GM21381 (cell line): ENCODE measurements at regions not wholly inside any gene's neighbourhood (a gene's known extent, or its start where the extent isn't known, plus 50 kb on each side); places are given as distances from the start of the nearest gene placed in this dataset.
"Not testable (repeated sequence)": the region's sequence is repeated elsewhere in the genome, so short reads cannot be mapped to it uniquely, and the experiment has no call there.

Experiments used
- ATAC-seq: cut with Tn5 transposase; IDR thresholded peaks from one replicate; pipeline ENCODE4 v1.9.1; 2021; ENCODE audit warnings: mild to moderate bottlenecking, moderate library complexity; ENCODE audit not compliant: unreplicated experiment

GRCh38 chr1:199184180-199184579, 545.3 kb downstream of the PTPRC start:
- ATAC-seq = no peak

GRCh38 chr1:199194862-199195261, 556.0 kb downstream of the PTPRC start:
- no peak for ATAC-seq

- no peak for ATAC-seq
Observed at GRCh38 chr1:199197695-199198094, 558.9 kb downstream of the PTPRC start.

DNA sequence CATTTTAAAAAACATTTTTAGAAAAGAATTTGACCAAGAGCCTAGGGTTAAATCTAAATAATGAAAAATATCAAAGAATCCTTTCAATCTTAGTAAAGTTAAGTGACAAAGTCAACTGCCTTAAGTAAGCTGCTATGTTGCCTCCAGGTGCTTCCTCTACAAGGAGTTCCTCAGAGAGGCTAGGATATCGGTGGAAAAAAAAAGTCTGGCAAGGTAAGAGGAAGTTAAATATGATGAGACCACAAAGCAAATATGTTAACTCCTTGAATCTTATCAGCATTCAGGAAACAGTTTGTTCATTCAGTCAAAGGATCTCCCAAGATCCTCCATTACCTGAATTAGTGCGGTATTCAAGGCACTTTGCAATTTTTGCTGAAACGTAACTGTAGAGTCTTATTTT, 563.5 kb downstream of the PTPRC start:
- ATAC-seq = no peak

- ATAC-seq = no peak
Observed at GRCh38 chr1:199204231-199204630, 565.4 kb downstream of the PTPRC start.

DNA sequence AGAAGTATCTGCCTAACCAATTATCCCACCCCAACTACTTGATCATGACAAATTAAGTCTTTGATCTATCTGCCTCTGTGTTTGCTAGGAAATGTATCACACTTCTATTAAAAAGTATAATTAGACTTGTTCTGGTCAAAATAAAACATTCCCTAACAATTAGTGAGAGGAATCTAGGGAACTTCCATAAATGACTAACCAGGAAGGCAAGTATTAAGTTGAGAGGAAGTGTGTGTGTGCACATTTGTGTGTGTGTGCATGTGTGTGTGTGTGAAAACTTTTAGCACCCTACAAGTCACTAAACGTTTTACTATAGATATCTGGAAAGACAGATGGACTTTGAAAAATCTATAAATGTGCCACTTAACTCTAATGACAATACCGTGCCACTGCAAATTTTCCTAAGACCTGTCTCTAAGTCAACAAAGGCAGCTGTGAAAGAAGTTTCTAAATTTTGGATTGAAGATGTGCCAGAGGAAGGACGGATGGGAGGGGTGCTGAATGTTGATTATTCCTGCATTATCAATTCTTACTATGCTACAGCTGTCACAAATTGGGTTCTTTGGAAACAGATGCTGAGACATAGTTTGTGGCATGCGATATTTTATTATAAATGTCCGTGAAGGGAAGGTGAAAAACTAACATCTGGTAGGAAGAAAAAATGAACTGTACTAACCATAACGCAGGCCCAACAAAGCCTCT, 567.1 kb downstream of the PTPRC start:
- ATAC-seq = no peak

- ATAC-seq = no peak
Observed at GRCh38 chr1:199208847-199209246, 570.0 kb downstream of the PTPRC start.

GRCh38 chr1:199218065-199218464, 579.2 kb downstream of the PTPRC start:
- no peak for ATAC-seq

DNA sequence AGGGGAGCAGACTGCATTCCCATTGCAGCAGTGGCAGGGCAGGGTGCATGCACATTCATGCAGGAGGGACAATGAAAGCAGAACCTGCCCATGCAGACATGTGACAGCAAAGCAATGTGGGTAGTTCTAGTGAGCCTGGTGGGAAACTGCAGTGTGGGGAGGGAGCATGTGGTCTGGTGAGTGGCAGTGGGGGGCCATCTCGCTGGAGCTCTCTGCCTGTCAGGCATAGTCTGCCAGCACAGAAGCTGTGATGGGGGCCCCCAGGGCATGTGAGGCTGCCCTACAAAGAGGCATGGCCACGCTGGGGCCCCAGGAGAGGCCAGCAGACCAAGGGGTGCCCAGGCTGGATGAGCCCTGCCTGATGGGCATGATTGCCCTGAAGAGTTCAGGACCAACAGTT, 579.7 kb downstream of the PTPRC start:
- ATAC-seq = no peak

- no peak for ATAC-seq
Observed at GRCh38 chr1:199220031-199220430, 581.2 kb downstream of the PTPRC start.

GRCh38 chr1:199221371-199222150, 582.7 kb downstream of the PTPRC start:
- ATAC-seq = no peak

DNA sequence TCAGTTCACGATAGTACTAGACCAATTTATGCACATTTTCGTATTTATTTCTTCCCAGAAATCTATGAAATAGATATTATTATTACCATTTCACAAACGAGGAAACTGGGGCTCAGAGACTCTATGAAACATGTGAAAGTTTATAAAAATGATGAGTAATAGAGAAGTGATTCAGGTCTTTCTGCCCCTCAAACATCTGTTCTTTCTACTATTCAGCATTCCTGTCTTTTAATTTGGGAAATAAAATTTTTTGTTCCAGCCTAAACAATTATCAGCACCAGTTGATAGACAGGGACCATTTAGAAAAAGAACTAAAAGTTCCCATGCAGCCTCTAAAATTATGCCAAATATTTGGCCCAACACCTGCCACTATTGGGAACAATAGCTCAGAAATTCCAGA, 585.1 kb downstream of the PTPRC start:
- no peak for ATAC-seq

DNA sequence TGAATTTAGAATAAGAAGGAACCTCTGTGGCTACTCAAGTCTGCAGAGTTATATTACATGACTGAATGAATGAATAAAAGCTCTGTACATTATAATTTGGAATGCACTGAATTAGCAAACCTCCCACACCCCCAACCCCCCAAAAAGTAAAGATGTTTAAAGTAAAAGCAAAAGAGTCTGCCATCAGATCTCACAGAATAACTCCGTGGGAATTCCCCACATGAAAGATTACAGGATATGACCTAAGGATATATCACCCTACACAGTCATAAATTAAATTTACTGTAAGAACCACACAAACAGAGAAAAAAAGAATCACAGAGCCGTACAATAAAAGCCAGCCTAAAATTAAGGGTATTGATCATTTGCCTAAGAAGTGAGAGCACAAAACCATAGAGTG, 587.3 kb downstream of the PTPRC start:
- peak; percentile 55 for ATAC-seq

GRCh38 chr1:199242147-199242546, 603.3 kb downstream of the PTPRC start:
- ATAC-seq = no peak

DNA sequence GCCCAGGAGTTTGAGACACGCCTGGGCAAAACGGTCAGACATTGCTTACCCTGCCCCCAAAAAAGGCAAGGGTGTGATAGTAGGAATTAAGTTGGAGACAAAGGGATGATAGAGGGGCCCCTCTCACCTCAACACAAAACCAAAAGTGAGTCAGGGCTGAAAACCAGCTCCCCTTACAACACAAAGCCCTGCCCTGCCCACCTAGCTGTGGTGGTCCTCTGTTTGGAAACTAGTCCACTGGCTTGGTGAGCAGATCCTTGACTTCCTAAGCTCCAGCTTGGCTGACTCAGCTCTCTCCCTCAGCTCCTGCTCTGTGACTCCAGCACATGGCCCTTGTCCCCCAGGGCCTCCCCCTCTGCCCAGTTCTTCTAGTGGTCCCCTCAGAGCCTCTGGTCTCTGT, 603.8 kb downstream of the PTPRC start:
- ATAC-seq = no peak

- ATAC-seq = peak; percentile 97
Observed at GRCh38 chr1:199243423-199244061, 604.7 kb downstream of the PTPRC start.

DNA sequence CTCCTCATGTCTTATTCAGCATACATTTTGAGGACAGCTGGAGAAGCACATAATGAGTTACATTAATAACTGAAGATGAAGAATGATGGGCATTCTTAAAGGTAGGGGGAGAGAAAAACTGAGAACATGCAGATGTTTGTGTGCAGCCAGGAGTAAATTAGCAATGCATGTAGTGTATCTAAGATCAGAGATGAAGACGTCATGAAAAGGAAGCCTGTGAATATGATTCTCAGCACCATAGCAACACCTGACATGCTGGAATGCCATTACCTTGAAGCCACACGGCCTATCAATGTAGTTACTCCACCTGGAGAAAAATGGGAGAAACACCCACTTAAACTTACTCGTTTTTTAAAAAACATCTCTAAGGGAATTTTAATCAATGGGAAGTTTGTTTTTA, 607.1 kb downstream of the PTPRC start:
- no peak for ATAC-seq

DNA sequence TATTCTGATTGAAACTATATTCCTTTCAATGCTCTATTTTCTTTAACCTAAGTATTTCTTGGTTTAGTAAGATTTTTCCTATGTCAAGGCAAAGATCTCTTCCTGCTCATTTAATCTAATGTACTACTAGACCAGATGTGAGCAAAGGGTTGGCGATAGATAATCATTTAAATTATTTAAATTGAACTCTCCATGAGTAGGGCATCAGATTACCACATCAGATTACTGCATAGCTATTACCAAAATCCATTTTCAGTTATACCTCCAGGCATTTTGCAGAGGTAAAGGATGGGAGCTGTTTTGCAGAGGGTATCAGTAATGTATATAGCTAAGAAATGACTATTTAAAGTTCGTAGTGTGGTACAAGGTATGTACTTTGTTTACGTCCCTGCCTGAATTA, 607.9 kb downstream of the PTPRC start:
- ATAC-seq = no peak

DNA sequence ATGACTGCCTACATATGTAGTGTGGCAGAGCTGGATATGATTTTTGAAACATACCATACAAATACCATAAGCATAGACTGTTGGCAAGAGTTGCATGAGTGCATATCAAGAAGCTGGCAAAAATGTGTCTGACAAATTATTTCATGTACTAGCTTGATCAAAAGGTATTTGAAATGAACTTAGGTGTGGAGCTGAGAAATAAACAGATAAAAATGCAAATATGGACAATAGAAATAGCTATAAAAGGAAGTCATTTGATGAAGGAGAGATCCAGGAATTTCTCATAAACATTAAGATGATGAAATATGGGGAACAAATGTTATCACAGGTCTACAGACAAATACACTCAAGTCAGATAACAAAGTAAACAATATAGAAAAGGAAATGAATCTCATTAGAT, 609.1 kb downstream of the PTPRC start:
- ATAC-seq = no peak

- ATAC-seq = not testable (repeated sequence)
Observed at GRCh38 chr1:199254040-199254439, 615.2 kb downstream of the PTPRC start.

GRCh38 chr1:199261328-199261727, 622.5 kb downstream of the PTPRC start:
- no peak for ATAC-seq

DNA sequence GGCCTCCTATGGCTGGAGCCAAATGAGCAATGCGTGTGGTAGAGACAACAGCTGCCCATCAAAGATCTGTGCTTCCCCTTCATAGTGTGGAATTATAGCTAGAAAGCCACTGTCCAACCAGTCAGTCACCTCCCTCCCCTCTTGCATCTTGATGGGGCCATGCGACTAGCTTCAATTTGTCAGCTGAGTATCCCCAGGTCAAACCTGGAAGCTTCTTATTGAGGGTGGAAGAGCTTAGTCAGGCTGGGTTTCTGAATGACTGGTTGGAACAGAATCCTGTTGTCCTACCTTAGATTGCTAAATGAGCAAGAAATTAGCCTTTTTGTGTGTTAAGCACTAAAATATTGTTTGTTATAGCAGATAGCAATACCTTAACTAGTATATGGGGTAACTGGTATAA, 625.4 kb downstream of the PTPRC start:
- ATAC-seq = no peak
